OCI-LY1 (cell line): ENCODE measurements at regions not wholly inside any gene's neighbourhood (a gene's known extent, or its start where the extent isn't known, plus 50 kb on each side); places are given as distances from the start of the nearest gene placed in this dataset.

ENCODE experiments used
- H2AFZ ChIP-seq: fragments of 200-600 bp; sonication (generic), shearing (Covaris generic); 2 replicates; pipeline ENCODE4 v1.6.0; 2014; ENCODE audit warnings: antibody characterized with exemption, mild to moderate bottlenecking, low read length
- H3F3A ChIP-seq: fragments of 200-600 bp; sonication (generic), shearing (Covaris generic); 2 replicates; pipeline ENCODE4 v1.6.0; 2014; ENCODE audit warnings: mild to moderate bottlenecking, antibody characterized with exemption, low read length, moderate library complexity; ENCODE audit not compliant: insufficient read depth
- H3K27ac ChIP-seq: fragments of 200-600 bp; sonication (generic); 2 replicates; pipeline ENCODE4 v1.5.1; 2014; ENCODE audit warnings: low read length, mixed run types, mild to moderate bottlenecking, low read depth; ENCODE audit not compliant: poor library complexity, severe bottlenecking
- H3K27me3 ChIP-seq: fragments of 200-600 bp; sonication (generic); 2 replicates; pipeline ENCODE4 v1.6.0; 2014; ENCODE audit warnings: antibody characterized with exemption, mild to moderate bottlenecking, low read length, moderate library complexity; ENCODE audit not compliant: insufficient read depth
- H3K36me3 ChIP-seq: fragments of 200-600 bp; sonication (generic); 2 replicates; pipeline ENCODE4 v1.6.1; 2014; ENCODE audit warnings: mild to moderate bottlenecking, antibody characterized with exemption, low read length, moderate library complexity, mixed read lengths; ENCODE audit not compliant: insufficient read depth
- H3K4me1 ChIP-seq: fragments of 200-600 bp; sonication (generic); 2 replicates; pipeline ENCODE4 v1.5.1; 2014; ENCODE audit warnings: mild to moderate bottlenecking, low read length, moderate library complexity; ENCODE audit not compliant: insufficient read depth, severe bottlenecking
- H3K4me2 ChIP-seq: fragments of 200-600 bp; sonication (generic), shearing (Covaris generic); 2 replicates; pipeline ENCODE4 v1.6.1; 2014; ENCODE audit warnings: low read length
- H3K4me3 ChIP-seq: fragments of 200-600 bp; sonication (generic); 2 replicates; pipeline ENCODE4 v1.5.1; 2014; ENCODE audit warnings: low read length, low read depth, mild to moderate bottlenecking, mixed read lengths; ENCODE audit not compliant: poor library complexity, severe bottlenecking
- H3K79me2 ChIP-seq: fragments of 200-600 bp; shearing (Covaris generic); 2 replicates; pipeline ENCODE4 v1.6.1; 2016; ENCODE audit warnings: mixed run types, low read length, mixed read lengths; ENCODE audit not compliant: insufficient read depth
- H3K9ac ChIP-seq: fragments of 200-600 bp; sonication (generic), shearing (Covaris generic); 2 replicates; pipeline ENCODE4 v1.6.1; 2014; ENCODE audit warnings: mild to moderate bottlenecking, low read length, mixed read lengths
- H3K9me2 ChIP-seq: fragments of 200-600 bp; sonication (generic), shearing (Covaris generic); 2 replicates; pipeline ENCODE4 v1.6.1; 2014; ENCODE audit warnings: low read depth, mild to moderate bottlenecking, low read length, mixed read lengths
- H3K9me3 ChIP-seq: fragments of 200-600 bp; shearing (Covaris generic); 2 replicates; pipeline ENCODE4 v1.6.1; 2014; ENCODE audit warnings: low read length, mixed read lengths
- H4K20me1 ChIP-seq: fragments of 200-600 bp; sonication (generic), shearing (Covaris generic); 2 replicates; pipeline ENCODE4 v1.6.0; 2016; ENCODE audit warnings: mild to moderate bottlenecking, low read length; ENCODE audit not compliant: insufficient read depth
- EZH2 ChIP-seq: fragments of 200-600 bp; sonication (generic), shearing (Covaris generic); IDR thresholded peaks from 2 replicates; pipeline ENCODE4 v1.8.0; 2017; ENCODE audit warnings: borderline replicate concordance, mixed run types, mild to moderate bottlenecking, antibody characterized with exemption, low read length, moderate library complexity, mixed read lengths
- TF ChIP-seq, protein P1 (sequence below): fragments of 200-600 bp; sonication (generic), shearing (Covaris generic); IDR thresholded peaks from 2 replicates; pipeline ENCODE4 v1.5.1; 2017; ENCODE audit warnings: mild to moderate bottlenecking, antibody characterized with exemption, low read length, moderate library complexity, mixed read lengths

DNA sequence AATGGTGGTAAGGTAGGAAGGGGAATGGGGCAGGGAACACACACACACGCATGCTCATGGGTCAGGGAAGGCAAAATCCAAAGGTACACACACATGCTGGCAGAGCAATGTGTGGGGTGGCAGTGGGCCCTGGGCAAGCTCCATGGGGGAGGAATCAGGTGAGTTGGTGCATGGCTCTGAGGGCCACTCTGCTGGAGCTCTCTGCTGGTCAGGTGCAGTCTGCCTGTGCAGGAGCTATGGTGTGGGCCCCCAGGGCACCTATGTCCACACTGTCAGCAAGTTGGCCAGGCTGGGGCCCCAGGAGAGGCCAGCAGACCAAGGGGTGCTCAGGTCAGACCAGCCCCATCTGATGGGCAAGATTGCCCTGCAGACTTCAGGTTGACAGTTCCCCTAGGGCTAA, 90.1 kb upstream of the GAP43 start:
- no peak overlapping the region for H3K27ac ChIP-seq
- no peaks in the 10 kb centered on the region for H3K9me3 ChIP-seq
- H2AFZ ChIP-seq, result no peak overlapping the region
- H3F3A ChIP-seq, result no peaks in the 10 kb centered on the region
- no peaks in the 10 kb centered on the region for H3K9me2 ChIP-seq
- H3K36me3 ChIP-seq, result no peaks in the 10 kb centered on the region
- TF ChIP-seq EZH2, result no peak
- TF ChIP-seq, protein P1, sequence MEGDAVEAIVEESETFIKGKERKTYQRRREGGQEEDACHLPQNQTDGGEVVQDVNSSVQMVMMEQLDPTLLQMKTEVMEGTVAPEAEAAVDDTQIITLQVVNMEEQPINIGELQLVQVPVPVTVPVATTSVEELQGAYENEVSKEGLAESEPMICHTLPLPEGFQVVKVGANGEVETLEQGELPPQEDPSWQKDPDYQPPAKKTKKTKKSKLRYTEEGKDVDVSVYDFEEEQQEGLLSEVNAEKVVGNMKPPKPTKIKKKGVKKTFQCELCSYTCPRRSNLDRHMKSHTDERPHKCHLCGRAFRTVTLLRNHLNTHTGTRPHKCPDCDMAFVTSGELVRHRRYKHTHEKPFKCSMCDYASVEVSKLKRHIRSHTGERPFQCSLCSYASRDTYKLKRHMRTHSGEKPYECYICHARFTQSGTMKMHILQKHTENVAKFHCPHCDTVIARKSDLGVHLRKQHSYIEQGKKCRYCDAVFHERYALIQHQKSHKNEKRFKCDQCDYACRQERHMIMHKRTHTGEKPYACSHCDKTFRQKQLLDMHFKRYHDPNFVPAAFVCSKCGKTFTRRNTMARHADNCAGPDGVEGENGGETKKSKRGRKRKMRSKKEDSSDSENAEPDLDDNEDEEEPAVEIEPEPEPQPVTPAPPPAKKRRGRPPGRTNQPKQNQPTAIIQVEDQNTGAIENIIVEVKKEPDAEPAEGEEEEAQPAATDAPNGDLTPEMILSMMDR, result no peak
- no peak overlapping the region for H3K4me2 ChIP-seq
- H3K9ac ChIP-seq, result no peak overlapping the region
- H3K79me2 ChIP-seq, result no peaks in the 10 kb centered on the region
- H3K27me3 ChIP-seq, result no peaks in the 10 kb centered on the region
- no peaks in the 10 kb centered on the region for H4K20me1 ChIP-seq
- no peak overlapping the region for H3K4me3 ChIP-seq
- no peaks in the 10 kb centered on the region for H3K4me1 ChIP-seq

GRCh38 chr3:115536171-115536570, 87.1 kb upstream of the GAP43 start:
- H2AFZ ChIP-seq, result no peak overlapping the region
- no peak overlapping the region for H3K9ac ChIP-seq
- H3K4me3 ChIP-seq, result no peak overlapping the region
- no peaks in the 10 kb centered on the region for H4K20me1 ChIP-seq
- no peaks in the 10 kb centered on the region for H3F3A ChIP-seq
- H3K9me3 ChIP-seq, result no peaks in the 10 kb centered on the region
- H3K79me2 ChIP-seq, result no peaks in the 10 kb centered on the region
- H3K4me2 ChIP-seq, result no peak overlapping the region
- TF ChIP-seq, protein P1, result no peak
- TF ChIP-seq EZH2, result no peak
- H3K36me3 ChIP-seq, result no peaks in the 10 kb centered on the region
- H3K4me1 ChIP-seq, result no peaks in the 10 kb centered on the region
- H3K27ac ChIP-seq, result no peak overlapping the region
- H3K27me3 ChIP-seq, result no peaks in the 10 kb centered on the region
- no peaks in the 10 kb centered on the region for H3K9me2 ChIP-seq

GRCh38 chr3:115537669-115538068, 85.6 kb upstream of the GAP43 start:
- no peak overlapping the region for H3K9ac ChIP-seq
- H3K9me2 ChIP-seq, result no peaks in the 10 kb centered on the region
- TF ChIP-seq, protein P1, result no peak
- no peak for TF ChIP-seq EZH2
- no peak overlapping the region for H3K4me3 ChIP-seq
- no peaks in the 10 kb centered on the region for H3F3A ChIP-seq
- H2AFZ ChIP-seq, result no peak overlapping the region
- no peaks in the 10 kb centered on the region for H3K4me1 ChIP-seq
- H4K20me1 ChIP-seq, result no peaks in the 10 kb centered on the region
- no peaks in the 10 kb centered on the region for H3K9me3 ChIP-seq
- H3K27ac ChIP-seq, result no peak overlapping the region
- no peaks in the 10 kb centered on the region for H3K36me3 ChIP-seq
- H3K79me2 ChIP-seq, result no peaks in the 10 kb centered on the region
- H3K27me3 ChIP-seq, result no peaks in the 10 kb centered on the region
- no peak overlapping the region for H3K4me2 ChIP-seq
